NB4 (cell line): ENCODE measurements at regions not wholly inside any gene's neighbourhood (a gene's known extent, or its start where the extent isn't known, plus 50 kb on each side); places are given as distances from the start of the nearest gene placed in this dataset.

Experiments used
- DNase-seq: peaks from one replicate; pipeline ENCODE4 v3.0.0; 2010; ENCODE audit warnings: low read depth
- H3K4me3 ChIP-seq: one replicate; pipeline ENCODE4 v1.5.1; 2011; ENCODE audit warnings: mild to moderate bottlenecking, low read depth, low read length, moderate library complexity
- MYC ChIP-seq: IDR thresholded peaks from 2 replicates; pipeline ENCODE4 v1.6.1; 2011; ENCODE audit warnings: low read depth, low read length
- POLR2A ChIP-seq: IDR thresholded peaks from 2 replicates; pipeline ENCODE4 v1.6.1; 2011; ENCODE audit warnings: mild to moderate bottlenecking; ENCODE audit not compliant: insufficient read length; ENCODE audit errors: extremely low read depth
- TF ChIP-seq, protein P1 (sequence below): IDR thresholded peaks from 2 replicates; pipeline ENCODE4 v1.6.1; 2011; ENCODE audit warnings: low read depth, low read length
- TF ChIP-seq, protein P2 (sequence below): IDR thresholded peaks from one replicate; pipeline ENCODE4 v1.5.1; 2012; ENCODE audit warnings: low read depth, low read length

- DNase-seq, result no peak
- no peak overlapping the region for H3K4me3 ChIP-seq
- TF ChIP-seq, protein P1, sequence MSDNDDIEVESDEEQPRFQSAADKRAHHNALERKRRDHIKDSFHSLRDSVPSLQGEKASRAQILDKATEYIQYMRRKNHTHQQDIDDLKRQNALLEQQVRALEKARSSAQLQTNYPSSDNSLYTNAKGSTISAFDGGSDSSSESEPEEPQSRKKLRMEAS, result no peak
- no peak for TF ChIP-seq MYC
- no peak for TF ChIP-seq POLR2A
- TF ChIP-seq, protein P2, sequence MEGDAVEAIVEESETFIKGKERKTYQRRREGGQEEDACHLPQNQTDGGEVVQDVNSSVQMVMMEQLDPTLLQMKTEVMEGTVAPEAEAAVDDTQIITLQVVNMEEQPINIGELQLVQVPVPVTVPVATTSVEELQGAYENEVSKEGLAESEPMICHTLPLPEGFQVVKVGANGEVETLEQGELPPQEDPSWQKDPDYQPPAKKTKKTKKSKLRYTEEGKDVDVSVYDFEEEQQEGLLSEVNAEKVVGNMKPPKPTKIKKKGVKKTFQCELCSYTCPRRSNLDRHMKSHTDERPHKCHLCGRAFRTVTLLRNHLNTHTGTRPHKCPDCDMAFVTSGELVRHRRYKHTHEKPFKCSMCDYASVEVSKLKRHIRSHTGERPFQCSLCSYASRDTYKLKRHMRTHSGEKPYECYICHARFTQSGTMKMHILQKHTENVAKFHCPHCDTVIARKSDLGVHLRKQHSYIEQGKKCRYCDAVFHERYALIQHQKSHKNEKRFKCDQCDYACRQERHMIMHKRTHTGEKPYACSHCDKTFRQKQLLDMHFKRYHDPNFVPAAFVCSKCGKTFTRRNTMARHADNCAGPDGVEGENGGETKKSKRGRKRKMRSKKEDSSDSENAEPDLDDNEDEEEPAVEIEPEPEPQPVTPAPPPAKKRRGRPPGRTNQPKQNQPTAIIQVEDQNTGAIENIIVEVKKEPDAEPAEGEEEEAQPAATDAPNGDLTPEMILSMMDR, result no peak
Measured at GRCh38 chr20:22814471-22815205, 220.5 kb upstream of the SSTR4 start.

DNA sequence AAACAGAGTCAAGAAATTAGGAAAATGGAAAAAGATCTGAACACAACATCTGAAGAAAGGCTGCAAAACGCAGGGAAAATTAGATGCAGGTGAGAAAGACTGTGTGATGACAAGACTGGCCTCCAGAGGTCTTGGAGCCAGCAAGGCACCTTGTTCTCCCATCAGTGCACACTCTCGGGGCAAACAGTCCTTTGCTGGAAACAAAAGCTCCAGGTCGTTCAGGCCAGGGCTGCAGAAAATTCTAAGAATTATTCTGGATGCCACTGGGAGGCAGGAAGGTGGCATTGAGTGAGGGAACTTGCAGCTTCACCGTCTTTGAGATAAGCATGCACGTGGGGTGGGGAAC, 219.9 kb upstream of the SSTR4 start:
- DNase-seq, result no peak
- TF ChIP-seq, protein P2, result no peak
- TF ChIP-seq, protein P1, result no peak
- TF ChIP-seq MYC (no peak), POLR2A (no peak)
- no peak overlapping the region for H3K4me3 ChIP-seq

GRCh38 chr20:22815603-22816315, 219.4 kb upstream of the SSTR4 start:
- TF ChIP-seq, protein P2, result no peak
- TF ChIP-seq, protein P1, result no peak
- TF ChIP-seq POLR2A, result no peak
- no peak for TF ChIP-seq MYC
- no peak for DNase-seq
- H3K4me3 ChIP-seq, result no peak overlapping the region

DNA sequence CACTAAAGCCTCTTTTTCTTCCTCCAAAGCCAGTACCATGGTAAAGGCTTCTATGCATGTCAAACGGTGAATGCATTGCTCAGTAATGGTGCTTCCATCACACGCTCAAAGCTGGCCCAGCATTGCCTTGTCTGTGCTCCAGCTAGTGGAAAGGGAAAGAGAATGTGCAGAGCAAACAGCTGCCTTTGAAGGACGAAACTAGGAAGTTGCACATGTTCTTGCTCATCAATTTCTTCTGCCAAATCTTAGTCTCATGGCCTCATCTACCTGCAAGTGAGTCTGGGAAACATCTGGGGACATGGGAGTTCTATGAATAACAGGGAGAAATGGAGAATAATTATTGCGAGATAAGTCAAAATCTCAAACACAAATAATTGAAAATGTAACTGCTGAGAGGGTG, 216.5 kb upstream of the SSTR4 start:
- TF ChIP-seq POLR2A, result no peak
- TF ChIP-seq, protein P1, result no peak
- no peak for TF ChIP-seq MYC
- TF ChIP-seq, protein P2, result no peak
- H3K4me3 ChIP-seq, result no peak overlapping the region
- DNase-seq, result no peak

GRCh38 chr20:22819112-22819511, 216.0 kb upstream of the SSTR4 start:
- no peak for DNase-seq
- TF ChIP-seq POLR2A (no peak), MYC (no peak)
- TF ChIP-seq, protein P1, result no peak
- TF ChIP-seq, protein P2, result no peak
- H3K4me3 ChIP-seq, result no peak overlapping the region
